ENCODE measurements at regions not wholly inside any gene's neighbourhood (a gene's known extent, or its start where the extent isn't known, plus 50 kb on each side); places are given as distances from the start of the nearest gene placed in this dataset.

GRCh38 chr18:10182009-10182624, 268.3 kb downstream of the VAPA start:
- DNase-seq = no peak

DNA sequence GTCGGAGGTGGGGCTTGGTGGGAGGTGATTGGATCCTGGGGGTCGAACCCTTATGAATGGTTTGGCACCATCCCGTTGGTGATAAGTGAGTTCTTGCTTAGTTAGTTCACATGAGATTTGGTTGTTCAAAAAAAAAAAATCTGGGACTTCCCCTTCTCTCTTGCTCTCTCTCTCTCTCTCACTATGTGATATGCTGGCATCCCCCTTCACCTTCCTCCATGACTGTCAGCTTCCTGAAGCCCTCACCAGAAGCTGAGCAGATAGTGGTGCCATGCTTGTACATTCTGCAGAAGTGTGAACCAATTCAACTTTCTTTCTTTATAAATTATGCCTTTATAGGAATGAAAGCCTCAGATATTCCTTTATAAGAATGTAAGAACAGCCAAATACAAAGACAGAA, 269.7 kb upstream of the APCDD1 start:
- DNase-seq = no peak

GRCh38 chr18:10188971-10189810, 265.2 kb upstream of the APCDD1 start:
- DNase-seq = no peak

- no peak for DNase-seq
These were observed 263.9 kb upstream of the APCDD1 start for GRCh38 chr18:10190564-10190963.

GRCh38 chr18:10193444-10193843, 261.0 kb upstream of the APCDD1 start:
- no peak for DNase-seq

DNA sequence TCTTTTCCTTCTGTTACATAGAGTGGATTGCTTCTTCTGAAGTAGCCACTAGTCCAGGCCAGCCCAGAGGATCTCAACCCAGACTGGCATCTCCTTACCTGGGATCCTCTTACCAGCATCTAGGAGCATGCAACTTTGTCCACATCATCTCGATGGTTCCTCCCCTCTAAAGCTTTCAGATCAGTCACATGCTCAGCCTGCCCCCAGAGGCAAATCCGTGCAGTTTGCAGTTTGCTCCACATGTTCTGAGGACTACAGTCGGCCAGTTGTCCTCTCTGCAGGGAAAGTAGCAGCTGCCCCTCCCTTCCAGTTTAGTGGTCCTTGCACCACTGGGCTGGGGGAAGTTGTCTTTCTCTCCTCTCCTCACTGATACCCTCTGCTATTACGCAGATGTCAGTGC, 259.8 kb upstream of the APCDD1 start:
- DNase-seq = no peak

DNA sequence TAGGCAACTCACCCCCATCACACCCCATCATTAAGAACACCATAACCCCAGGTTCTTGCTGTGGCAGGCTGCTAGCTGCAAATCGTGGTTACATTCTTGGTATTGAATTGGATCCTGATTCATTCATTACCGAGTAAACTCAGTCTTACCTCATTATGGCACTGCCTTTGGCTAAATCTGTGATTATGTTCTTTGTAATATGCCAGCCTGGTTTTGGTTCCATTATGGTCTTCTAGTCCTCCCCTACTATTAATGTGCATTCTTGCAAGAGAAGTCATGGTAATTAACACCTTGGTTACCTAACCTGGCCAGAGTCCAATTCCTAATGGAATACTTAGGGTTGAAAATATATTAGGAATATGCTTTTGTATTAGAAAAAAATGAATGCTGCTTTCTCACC, 258.9 kb upstream of the APCDD1 start:
- DNase-seq = no peak

DNA sequence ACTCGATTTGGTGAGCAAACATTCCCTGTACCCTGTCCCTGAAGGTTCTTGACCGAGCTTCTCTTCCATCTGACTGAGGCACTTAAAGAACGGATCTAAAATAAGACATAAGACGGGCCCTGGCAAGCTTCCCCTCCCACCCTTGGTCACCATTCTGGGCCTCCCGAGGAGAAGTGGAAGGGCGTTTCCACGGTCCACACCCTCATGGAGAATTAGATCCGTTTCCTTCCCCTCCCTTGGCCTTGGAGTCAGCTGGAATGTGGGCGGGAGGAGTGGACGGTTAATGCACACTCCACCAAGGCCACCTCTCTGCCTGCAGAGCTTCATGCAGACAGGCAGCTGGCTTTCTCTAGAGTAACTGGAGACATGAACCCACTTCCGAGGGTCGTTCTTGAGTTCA, 257.3 kb upstream of the APCDD1 start:
- DNase-seq = no peak

GRCh38 chr18:10201226-10201625, 253.2 kb upstream of the APCDD1 start:
- DNase-seq = no peak

DNA sequence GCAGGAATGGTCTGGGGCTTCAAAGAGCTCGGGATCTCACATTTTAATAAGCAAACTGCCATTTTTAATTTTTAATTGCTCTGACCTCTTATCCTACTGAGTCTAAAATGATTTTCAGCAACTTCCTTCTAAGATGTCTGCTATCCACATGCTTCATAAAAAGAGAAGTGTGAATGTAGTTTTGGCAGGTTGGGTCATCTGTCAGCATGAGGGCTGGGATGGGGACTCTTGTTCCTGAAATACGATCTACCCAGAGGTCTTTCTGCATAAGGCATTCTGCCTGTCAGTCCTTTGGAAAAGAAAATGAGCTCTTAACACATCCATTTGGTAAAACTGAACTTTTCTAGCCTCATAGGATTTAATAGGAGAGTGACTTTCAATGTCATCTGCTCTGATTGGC, 252.8 kb upstream of the APCDD1 start:
- peak; percentile 0 for DNase-seq

DNA sequence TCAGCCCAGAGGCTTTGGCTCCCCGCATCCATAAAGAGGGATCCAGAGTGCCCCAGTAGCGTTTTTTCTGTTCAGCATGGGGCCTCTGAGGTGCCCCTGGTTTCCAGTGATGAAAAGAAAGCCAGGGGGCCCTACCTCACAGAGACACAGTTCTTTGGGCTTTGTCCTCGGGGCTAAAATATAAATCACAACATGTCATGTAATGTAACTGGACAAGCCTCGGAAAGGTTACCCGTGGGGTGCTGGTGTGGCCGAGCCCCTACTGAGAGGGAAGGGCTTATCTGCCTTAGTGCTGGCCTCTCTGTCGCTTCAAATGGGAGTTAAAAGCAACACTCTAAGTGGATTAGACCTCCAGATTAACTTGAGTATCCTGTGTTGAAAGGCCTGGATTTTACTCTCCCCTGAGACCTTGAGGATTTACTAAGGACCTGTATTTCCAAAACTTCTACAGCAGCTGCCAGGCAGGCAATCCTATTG, 251.6 kb upstream of the APCDD1 start:
- no peak for DNase-seq

DNA sequence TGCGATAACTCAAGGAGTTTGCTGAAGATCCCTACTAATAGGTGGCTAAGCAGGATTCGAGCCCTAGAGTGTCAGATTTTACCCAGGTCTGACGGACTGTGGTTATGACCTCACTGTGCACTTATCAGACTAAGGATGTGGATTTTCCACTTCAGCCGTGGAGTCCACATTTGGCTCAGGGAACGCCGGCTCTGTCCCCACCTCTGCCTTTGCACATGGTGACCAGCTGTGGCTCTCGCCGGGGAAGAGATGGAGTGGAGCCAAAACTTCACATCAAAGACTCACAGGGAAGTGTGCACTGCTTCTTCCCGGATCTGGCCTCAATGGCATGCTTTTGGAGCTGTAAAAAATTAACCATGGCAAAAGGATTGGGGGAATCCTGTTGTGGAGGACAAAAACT, 249.3 kb upstream of the APCDD1 start:
- DNase-seq = no peak

DNA sequence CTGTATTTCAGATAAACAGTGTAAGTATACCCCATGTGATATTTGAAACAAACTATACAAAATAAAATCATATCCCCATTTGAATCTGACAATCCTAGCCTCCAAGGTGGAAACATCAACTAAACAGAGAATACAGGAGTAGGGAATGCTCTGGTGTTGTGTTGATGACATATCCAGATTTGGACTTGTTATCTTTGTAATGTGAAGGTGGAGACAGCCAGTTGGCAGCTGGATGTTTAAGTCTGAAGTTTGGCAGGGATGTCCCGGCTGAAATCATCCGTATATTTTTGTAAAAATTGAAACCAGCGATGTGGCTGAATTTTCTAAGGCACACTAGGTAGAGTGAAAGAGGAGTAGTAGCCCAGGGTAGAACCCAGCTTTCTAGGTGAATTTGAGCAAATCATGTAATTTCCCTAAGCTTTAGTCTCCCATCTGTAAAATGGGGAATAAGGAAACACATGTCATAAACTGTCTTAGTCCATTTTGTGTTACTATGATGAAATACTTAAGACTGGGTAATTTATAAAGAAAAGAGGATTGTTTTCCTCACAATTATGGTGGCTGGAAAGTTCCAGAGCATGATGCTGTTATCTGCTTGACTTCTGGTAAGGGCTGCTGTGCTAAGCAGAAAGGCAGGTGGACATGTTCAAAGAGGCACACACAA, 246.6 kb upstream of the APCDD1 start:
- no peak for DNase-seq

DNA sequence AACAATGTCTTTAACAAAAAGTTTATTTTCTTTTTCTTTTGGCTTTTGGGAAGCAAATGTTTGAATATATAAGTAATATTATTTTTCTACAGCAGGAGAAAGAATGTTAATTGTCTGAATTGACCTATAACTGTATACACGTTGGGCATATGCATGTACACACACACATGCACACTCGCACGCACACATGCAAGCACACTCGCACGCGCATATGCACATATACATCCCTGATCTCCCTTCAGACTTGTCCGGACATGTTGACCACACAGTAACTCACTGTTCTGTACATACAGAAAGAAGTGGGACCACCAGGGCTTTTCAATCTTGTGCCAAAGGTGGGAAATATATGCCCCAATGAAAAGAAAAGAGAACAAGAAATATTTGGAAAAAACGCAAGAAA, 245.1 kb upstream of the APCDD1 start:
- no peak for DNase-seq

DNA sequence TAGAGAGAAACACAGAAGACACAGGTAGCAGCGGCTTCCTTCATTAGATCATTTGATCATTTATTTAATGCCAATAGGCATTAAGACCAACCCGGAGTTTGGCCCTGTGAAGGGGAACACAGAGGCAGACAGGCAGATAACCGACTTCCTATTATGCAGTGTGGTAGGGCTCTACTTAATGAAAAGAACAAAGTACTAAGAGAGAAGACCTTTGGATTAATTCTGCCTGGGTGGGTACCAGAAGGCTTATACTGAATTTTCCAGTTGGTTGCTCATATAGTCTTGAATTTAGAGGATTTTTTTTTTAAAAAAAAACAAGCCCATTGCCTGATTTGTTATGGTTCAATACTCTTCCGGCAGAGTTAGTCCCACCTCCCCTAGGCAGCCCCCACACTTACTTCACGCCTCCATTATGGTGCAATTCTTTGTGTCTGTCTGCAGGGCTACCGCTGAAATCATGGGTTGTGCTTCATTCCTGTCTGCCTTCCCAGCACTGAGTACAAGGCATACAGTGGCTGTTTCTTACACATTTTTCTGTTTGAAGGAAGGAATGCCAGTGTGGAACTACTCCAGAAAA, 244.3 kb upstream of the APCDD1 start:
- DNase-seq = no peak

DNA sequence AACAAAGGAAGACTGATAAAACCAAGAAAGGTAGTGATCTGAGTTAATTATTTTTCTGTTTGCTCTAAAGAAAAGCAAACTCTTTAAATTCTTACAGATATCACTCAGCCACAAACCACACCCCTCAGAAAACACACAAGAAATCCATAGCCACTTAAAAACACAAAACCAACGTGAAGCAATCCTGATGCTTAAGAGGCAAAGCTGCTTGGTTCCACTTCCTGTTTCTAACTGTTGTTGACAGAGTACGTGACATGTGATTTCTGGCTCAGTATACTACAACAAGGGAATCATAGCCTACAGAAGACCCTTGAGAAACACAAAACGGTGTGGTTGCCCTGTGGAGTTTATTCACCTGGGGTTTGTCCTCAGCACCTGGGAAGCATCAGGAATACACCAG, 240.9 kb upstream of the APCDD1 start:
- peak; percentile 3 for DNase-seq

DNA sequence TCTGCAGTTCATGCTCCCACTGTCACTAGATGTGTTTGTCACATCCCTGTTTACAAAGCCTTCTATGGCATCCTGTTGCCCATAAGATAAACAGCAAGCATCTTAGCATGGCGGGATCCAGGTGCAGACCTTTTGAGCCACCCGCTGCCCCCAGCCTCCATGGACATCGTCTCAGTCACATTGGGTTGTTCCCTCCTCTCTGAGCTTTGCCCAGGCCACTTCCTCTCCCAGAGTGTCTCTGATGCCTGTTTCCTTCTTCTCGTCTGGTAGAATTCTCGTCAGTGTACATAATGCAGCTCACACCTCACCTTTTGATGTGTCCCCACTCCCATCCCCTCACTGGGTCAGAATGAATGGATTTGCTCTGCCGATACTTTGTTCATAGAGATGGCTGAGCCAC, 239.0 kb upstream of the APCDD1 start:
- DNase-seq = no peak

DNA sequence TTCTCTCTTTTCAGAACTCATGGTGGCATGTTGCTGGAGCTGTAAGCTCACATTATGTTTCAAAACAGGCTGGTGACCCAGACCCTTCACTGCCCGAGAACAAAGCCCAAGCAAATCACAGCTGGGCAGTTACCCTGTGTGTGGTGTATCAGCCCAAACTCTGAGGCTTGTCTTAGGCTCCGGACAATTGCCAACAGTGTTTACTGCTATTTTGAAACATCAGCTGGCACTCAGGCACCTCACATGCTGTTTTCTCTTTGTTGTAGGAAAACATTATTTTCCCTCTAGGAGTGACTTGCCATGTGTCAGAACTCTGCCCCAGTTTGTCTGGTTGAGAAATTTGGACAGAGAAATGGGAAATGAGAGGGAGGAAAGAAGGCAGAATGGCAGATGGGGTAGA, 237.6 kb upstream of the APCDD1 start:
- DNase-seq = no peak

DNA sequence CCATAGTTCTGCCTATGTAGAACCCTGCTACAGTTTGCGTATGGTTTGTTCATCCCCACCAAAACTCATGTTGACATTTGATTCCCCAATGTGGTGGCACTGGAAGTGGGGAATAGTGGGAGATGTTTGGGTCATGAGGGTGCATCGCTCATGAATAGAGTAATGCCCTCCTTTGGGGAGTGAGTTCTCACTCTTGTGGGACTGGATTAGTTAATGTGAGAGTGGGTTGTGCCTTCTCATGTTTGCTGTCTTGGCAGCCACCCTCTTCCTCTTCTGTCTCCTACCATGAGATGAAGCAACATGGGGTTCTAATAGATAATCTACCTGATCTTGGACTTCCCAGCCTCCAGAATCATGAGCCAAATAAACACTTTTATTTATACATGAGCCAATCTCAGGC, 237.2 kb upstream of the APCDD1 start:
- no peak for DNase-seq

- no peak for DNase-seq
These were observed 229.1 kb upstream of the APCDD1 start for GRCh38 chr18:10225300-10225699.

DNA sequence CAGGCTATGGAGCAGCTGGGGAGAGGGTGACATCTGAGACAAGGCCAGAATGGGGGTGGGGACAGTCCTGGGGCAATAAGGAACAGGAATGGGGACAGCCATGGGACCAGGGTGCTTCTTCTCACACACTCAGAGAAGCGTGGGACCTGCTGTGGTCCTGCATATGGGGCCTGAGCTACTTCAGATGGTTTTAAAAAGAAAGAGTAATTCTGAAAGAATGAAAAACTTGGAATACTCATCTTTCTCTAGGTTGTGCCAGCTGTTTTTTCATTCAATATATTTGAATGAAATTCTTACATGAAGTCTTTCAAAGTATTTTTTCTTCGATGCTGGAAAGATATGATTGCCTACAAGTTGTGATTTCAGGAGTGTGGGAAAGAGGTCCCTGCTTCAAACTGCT, 227.5 kb upstream of the APCDD1 start:
- no peak for DNase-seq

DNA sequence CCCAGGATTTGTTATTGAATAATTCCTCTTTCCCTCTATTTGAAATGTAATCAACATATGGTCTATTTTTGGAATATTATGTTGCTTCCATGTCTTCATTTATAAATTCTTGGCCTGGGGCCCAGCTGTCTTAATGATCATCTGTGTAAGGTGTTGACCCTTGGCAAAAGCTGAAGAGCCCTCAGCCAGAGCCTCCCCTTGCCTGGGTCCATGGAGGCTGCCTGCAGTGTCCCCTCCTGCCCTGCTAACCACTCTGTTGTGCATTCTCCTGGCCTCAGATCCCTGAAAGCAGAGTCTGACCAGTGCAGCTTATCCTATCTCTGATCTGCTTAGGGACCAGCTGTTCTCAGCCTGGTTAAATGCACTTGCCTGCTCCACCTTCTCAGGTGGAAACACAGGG, 226.1 kb upstream of the APCDD1 start:
- no peak for DNase-seq

- DNase-seq = no peak
These were observed 225.0 kb upstream of the APCDD1 start for GRCh38 chr18:10229458-10229857.

GRCh38 chr18:10230072-10230471, 224.4 kb upstream of the APCDD1 start:
- no peak for DNase-seq

Data from CD4-positive, alpha-beta T cell treated with Interleukin-10 for 1 hour (primary cell).